B cell (primary cell): ENCODE measurements at regions not wholly inside any gene's neighbourhood (a gene's known extent, or its start where the extent isn't known, plus 50 kb on each side); places are given as distances from the start of the nearest gene placed in this dataset.

Experiments
- ATAC-seq: fragments of 200-7000 bp; cut with Tn5 transposase; one replicate; pipeline ENCODE4 v1.10.0; 2021; ENCODE audit warnings: low read depth, mild to moderate bottlenecking, moderate number of reproducible peaks, moderate library complexity
- CTCF ChIA-PET: fragments of 350-600 bp; sonication (Branson Sonifier 250); formaldehyde crosslinking; loops from one replicate; lab custom pipeline; 2021; ENCODE audit warnings: antibody characterized with exemption, inconsistent platforms; lab: Charles Lee
- POLR2A ChIA-PET: fragments of 350-600 bp; sonication (Branson Sonifier 250); formaldehyde crosslinking; loops from one replicate; lab custom pipeline; 2021; ENCODE audit warnings: antibody characterized with exemption; lab: Charles Lee
- DNase-seq: peaks from one replicate; pipeline ENCODE4 v3.0.0; 2013
- H2AFZ ChIP-seq: 2 replicates; pipeline ENCODE4 v1.6.1; 2012; ENCODE audit warnings: mild to moderate bottlenecking, low read depth, low read length; ENCODE audit not compliant: insufficient read depth, poor library complexity, severe bottlenecking
- H3K27ac ChIP-seq, 2 donors: 1 replicate in 1 of 2; 2 replicates in 1 of 2; pipeline ENCODE4 v1.5.1; 2012 to 2013; ENCODE audit warnings: low read length in 2 of 2, mild to moderate bottlenecking in 2 of 2, moderate library complexity in 1 of 2
- H3K27me3 ChIP-seq, 4 experiments: fragments of 200-600 bp in 1 of 4; sonication (generic) in 1 of 4; replicated peaks in 1 of 4; 1 replicate in 2 of 4; 2 replicates in 2 of 4; pipeline versions ENCODE4 v1.6.1 to v1.7.0; 2013 to 2016; ENCODE audit warnings: low read length in 3 of 4, mild to moderate bottlenecking in 2 of 4, mixed read lengths in 1 of 4, moderate library complexity in 1 of 4; ENCODE audit not compliant: insufficient read depth in 4 of 4, control insufficient read depth in 3 of 4; ENCODE audit errors: control extremely low read depth in 1 of 4
- H3K36me3 ChIP-seq, 2 experiments: replicated peaks in 1 of 2; 1 replicate in 1 of 2; 2 replicates in 1 of 2; pipeline versions ENCODE4 v1.6.1 to v1.7.1; 2013; ENCODE audit warnings: low read length in 1 of 2; ENCODE audit not compliant: insufficient read depth in 2 of 2, control insufficient read depth in 1 of 2; ENCODE audit errors: control extremely low read depth in 1 of 2, extremely low read depth in 1 of 2
- H3K4me1 ChIP-seq, 2 donors: fragments of 200-600 bp in 1 of 2; sonication (generic) in 1 of 2; 1 replicate in 1 of 2; 2 replicates in 1 of 2; pipeline versions ENCODE4 v1.5.1 to v1.6.1; 2013 to 2017; ENCODE audit warnings: low read length in 2 of 2; ENCODE audit not compliant: control insufficient read depth in 2 of 2, insufficient read depth in 2 of 2
- H3K4me2 ChIP-seq: replicated peaks from 2 replicates; pipeline ENCODE3; 2012; ENCODE audit warnings: mild to moderate bottlenecking, low read depth, low read length; ENCODE audit not compliant: poor library complexity, severe bottlenecking
- H3K4me3 ChIP-seq, 5 experiments: fragments of 200-600 bp in 1 of 5; sonication (generic) in 1 of 5; 1 replicate in 3 of 5; 2 replicates in 2 of 5; pipeline versions ENCODE4 v1.5.1 to v1.7.0; 2011 to 2016; ENCODE audit warnings: low read length in 4 of 5, mild to moderate bottlenecking in 4 of 5, low read depth in 2 of 5, control low read depth in 1 of 5, moderate library complexity in 1 of 5; ENCODE audit not compliant: insufficient read depth in 1 of 5; ENCODE audit errors: control extremely low read depth in 1 of 5, extremely low read depth in 1 of 5
- H3K79me2 ChIP-seq: fragments of 200-600 bp; sonication (generic); one replicate; pipeline ENCODE4 v1.6.0; 2016; ENCODE audit warnings: low read length; ENCODE audit not compliant: control insufficient read depth, insufficient read depth
- H3K9ac ChIP-seq: fragments of 200-600 bp; sonication (generic); 2 replicates; pipeline ENCODE4 v1.6.1; 2017; ENCODE audit warnings: mild to moderate bottlenecking, low read length, moderate library complexity
- H3K9me3 ChIP-seq, 3 donors: one replicate each; pipeline versions ENCODE4 v1.6.1 to v1.7.1; 2013; ENCODE audit warnings: low read length in 2 of 3; ENCODE audit not compliant: control insufficient read depth in 2 of 3, insufficient read depth in 1 of 3; ENCODE audit errors: control extremely low read depth in 1 of 3
- H4K20me1 ChIP-seq: 2 replicates; pipeline ENCODE4 v1.6.0; 2012; ENCODE audit warnings: mild to moderate bottlenecking, low read length; ENCODE audit not compliant: insufficient read depth, control insufficient read depth, poor library complexity, severe bottlenecking
- H3K27ac Mint-ChIP-seq: one replicate; pipeline ENCODE4 v1.8.0; 2021; ENCODE audit warnings: mixed read lengths
- H3K27me3 Mint-ChIP-seq: one replicate; pipeline ENCODE4 v1.8.0; 2021; ENCODE audit warnings: mixed read lengths
- H3K4me1 Mint-ChIP-seq: one replicate; pipeline ENCODE4 v1.8.0; 2021; ENCODE audit warnings: mixed read lengths
- H3K4me3 Mint-ChIP-seq: one replicate; pipeline ENCODE4 v1.8.0; 2021; ENCODE audit warnings: mixed read lengths
- H3K9me3 Mint-ChIP-seq: one replicate; pipeline ENCODE4 v1.8.0; 2022; ENCODE audit warnings: mixed read lengths; ENCODE audit not compliant: insufficient read depth
- CTCF ChIP-seq: fragments of 200-600 bp; IDR thresholded peaks from one replicate; pipeline ENCODE4 v1.8.0; 2022; ENCODE audit warnings: antibody characterized with exemption, mild to moderate bottlenecking
- EZH2 ChIP-seq: IDR thresholded peaks from 2 replicates; pipeline ENCODE4 v1.6.1; 2012; ENCODE audit warnings: borderline replicate concordance, low read depth, mild to moderate bottlenecking, moderate library complexity, low read length; ENCODE audit not compliant: insufficient read depth, poor library complexity, severe bottlenecking
- WGBS: methylation state at CpG from one replicate; pipeline ENCODE4 v1.1.5; 2013; ENCODE audit warnings: missing lambda C conversion rate; ENCODE audit not compliant: insufficient coverage; 5-methylcytosine and 5-hydroxymethylcytosine counted together
- intact Hi-C: fragments of 100-400 bp; cut with micrococcal nuclease; formaldehyde crosslinking; loops from one replicate; pipeline ENCODE4 v1.10.0; 2022

- no peaks in the 10 kb centered on the region for H3K27me3 ChIP-seq
- no peaks in the 10 kb centered on the region for H3K36me3 ChIP-seq
- H3K27me3 Mint-ChIP-seq, result no peaks in the 10 kb centered on the region
- H3K4me1 ChIP-seq, result no peaks in the 10 kb centered on the region
- H3K4me1 Mint-ChIP-seq, result no peaks in the 10 kb centered on the region
- no peak for DNase-seq
- TF ChIP-seq CTCF (no peak), EZH2 (no peak)
- peaks cover 2% of the 10 kb centered on the region for H3K9me3 Mint-ChIP-seq
- no peak overlapping the region for H3K27ac ChIP-seq
- no peaks in the 10 kb centered on the region for H3K79me2 ChIP-seq
- intact Hi-C loops, result no loop called here
- no peak overlapping the region for H2AFZ ChIP-seq
- ATAC-seq, result no peak
- no peak overlapping the region for H3K4me2 ChIP-seq
- ChIA-PET CTCF (no interaction called here), POLR2A (no interaction called here)
- no peak overlapping the region for H3K27ac Mint-ChIP-seq
- H4K20me1 ChIP-seq, result no peaks in the 10 kb centered on the region
- no peak overlapping the region for H3K4me3 ChIP-seq
- no peak overlapping the region for H3K4me3 Mint-ChIP-seq
- WGBS, result no CpG with 5 or more reads among the region's 2 CpGs
- H3K9ac ChIP-seq, result no peak overlapping the region
- H3K9me3 ChIP-seq, result no peaks in the 10 kb centered on the region
These were observed 706.4 kb upstream of the GOT2 start for GRCh38 chr16:59440502-59440901.

GRCh38 chr16:59432896-59433295, 698.8 kb upstream of the GOT2 start:
- Mint-ChIP-seq H3K27me3 (no peaks in the 10 kb centered on the region), H3K27ac (no peak overlapping the region)

More at GRCh38 chr16:59432896-59433295, 698.8 kb upstream of the GOT2 start:
- Histone ChIP-seq H2AFZ (no peak overlapping the region), H3K4me2 (no peak overlapping the region), H3K36me3 (no peaks in the 10 kb centered on the region), H3K9me3 (no peaks in the 10 kb centered on the region), H3K27me3 (no peaks in the 10 kb centered on the region), H3K27ac (no peak overlapping the region), H3K4me3 (no peak overlapping the region), H3K4me1 (no peaks in the 10 kb centered on the region), H4K20me1 (no peaks in the 10 kb centered on the region), H3K79me2 (no peaks in the 10 kb centered on the region), H3K9ac (no peak overlapping the region)
- intact Hi-C loops, result no loop called here
- ChIA-PET POLR2A (no interaction called here), CTCF (no interaction called here)
- WGBS, result 83% methylated on average over 2 of the region's 3 CpGs
- H3K9me3 Mint-ChIP-seq, result no peaks in the 10 kb centered on the region
- ATAC-seq (no peak), DNase-seq (no peak)
- H3K4me3 Mint-ChIP-seq, result no peak overlapping the region
- H3K4me1 Mint-ChIP-seq, result no peaks in the 10 kb centered on the region
- no peak for TF ChIP-seq CTCF
- no peak for TF ChIP-seq EZH2
